ENCODE measurements at regions not wholly inside any gene's neighbourhood (a gene's known extent, or its start where the extent isn't known, plus 50 kb on each side); places are given as distances from the start of the nearest gene placed in this dataset.

DNA sequence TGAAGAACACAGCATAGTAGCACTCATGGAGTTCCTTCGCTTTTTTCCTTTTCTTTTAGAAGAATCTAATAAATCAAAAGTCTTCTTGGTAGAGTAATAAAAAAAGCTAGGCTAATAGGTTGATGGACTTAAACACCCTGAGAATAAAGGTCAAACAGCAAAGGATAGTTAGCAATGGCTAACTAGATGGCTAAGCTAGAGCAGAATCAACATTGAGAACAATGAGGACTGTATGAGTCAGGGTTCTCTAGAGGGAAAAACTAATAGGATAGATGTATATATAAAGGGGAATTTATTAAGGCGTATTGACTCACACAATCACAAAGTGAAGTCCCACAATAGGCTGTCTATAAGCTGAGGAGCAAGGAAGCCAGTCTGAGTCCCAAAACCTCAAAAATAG, 550.9 kb downstream of the GLUD2 start:
- H3K27ac ChIP-seq, result no peak overlapping the region
- no peak overlapping the region for H3K4me3 ChIP-seq
- H3K9me3 ChIP-seq (ENCODE audit: low read depth), result no peaks in the 10 kb centered on the region
- no peaks in the 10 kb centered on the region for H3K36me3 ChIP-seq
- TF ChIP-seq, protein P1, sequence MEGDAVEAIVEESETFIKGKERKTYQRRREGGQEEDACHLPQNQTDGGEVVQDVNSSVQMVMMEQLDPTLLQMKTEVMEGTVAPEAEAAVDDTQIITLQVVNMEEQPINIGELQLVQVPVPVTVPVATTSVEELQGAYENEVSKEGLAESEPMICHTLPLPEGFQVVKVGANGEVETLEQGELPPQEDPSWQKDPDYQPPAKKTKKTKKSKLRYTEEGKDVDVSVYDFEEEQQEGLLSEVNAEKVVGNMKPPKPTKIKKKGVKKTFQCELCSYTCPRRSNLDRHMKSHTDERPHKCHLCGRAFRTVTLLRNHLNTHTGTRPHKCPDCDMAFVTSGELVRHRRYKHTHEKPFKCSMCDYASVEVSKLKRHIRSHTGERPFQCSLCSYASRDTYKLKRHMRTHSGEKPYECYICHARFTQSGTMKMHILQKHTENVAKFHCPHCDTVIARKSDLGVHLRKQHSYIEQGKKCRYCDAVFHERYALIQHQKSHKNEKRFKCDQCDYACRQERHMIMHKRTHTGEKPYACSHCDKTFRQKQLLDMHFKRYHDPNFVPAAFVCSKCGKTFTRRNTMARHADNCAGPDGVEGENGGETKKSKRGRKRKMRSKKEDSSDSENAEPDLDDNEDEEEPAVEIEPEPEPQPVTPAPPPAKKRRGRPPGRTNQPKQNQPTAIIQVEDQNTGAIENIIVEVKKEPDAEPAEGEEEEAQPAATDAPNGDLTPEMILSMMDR (IDR thresholded peaks at IDR 0.05; ENCODE audit: low read depth, low read length), result no peak
- DNase-seq (ENCODE audit: low read depth in 1 of 2, low spot score in 1 of 2), result no peak
- H3K27me3 ChIP-seq, result no peaks in the 10 kb centered on the region
- no peaks in the 10 kb centered on the region for H3K4me1 ChIP-seq (ENCODE audit: low read depth)

DNA sequence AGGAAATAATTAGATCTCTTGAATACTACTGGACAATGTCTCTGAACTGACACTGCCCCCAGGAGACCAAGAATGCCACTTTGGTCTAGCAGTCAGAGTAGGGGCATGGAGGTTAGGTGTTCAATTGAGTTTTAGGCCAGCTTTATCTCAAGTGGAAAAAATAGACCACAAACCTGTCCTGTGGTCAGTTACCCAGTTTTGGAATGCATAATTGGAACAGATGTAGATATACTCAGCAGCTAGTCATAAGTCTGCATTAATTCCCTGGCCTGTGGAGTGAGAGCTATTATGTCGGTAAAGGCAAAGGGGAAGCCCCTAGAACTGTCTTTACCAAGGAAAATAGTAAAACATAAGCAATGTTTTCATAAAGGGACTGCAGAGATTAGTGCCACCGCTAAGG, 587.7 kb downstream of the GLUD2 start:
- H3K27ac ChIP-seq, result no peak overlapping the region

DNA sequence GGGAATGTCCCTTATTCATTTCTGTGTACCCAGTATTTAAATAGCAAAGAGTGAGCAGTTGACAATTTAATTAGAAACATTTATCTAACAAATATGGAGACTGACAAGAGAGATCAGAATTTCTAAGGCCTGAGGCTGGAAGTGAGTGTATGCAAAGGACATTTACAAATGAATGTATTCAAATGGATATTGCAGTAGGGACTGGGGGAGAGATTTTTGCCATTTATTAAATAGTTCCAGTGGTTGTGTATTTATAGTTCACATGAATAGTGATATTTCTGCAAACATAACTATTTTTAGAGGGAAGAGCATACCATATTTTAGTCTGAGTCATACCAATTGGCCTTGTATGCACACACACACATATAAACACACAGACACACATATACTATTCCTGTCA, 592.4 kb downstream of the GLUD2 start:
- no peak overlapping the region for H3K4me3 ChIP-seq
- no peak for DNase-seq (ENCODE audit: low read depth in 1 of 2, low spot score in 1 of 2)
- no peak overlapping the region for H3K27ac ChIP-seq
- TF ChIP-seq, protein P1 (IDR thresholded peaks at IDR 0.05; ENCODE audit: low read depth, low read length), result no peak
- H3K36me3 ChIP-seq, result no peaks in the 10 kb centered on the region
- H3K27me3 ChIP-seq, result no peaks in the 10 kb centered on the region
- no peaks in the 10 kb centered on the region for H3K9me3 ChIP-seq (ENCODE audit: low read depth)
- H3K4me1 ChIP-seq (ENCODE audit: low read depth), result no peaks in the 10 kb centered on the region

More for the DNA sequence above, 587.7 kb downstream of the GLUD2 start:
- no peak for DNase-seq (ENCODE audit: low read depth in 1 of 2, low spot score in 1 of 2)
- Histone ChIP-seq H3K4me1 (ENCODE audit: low read depth) (no peaks in the 10 kb centered on the region), H3K4me3 (no peak overlapping the region), H3K27me3 (no peaks in the 10 kb centered on the region), H3K36me3 (no peaks in the 10 kb centered on the region), H3K9me3 (ENCODE audit: low read depth) (no peaks in the 10 kb centered on the region)
- TF ChIP-seq, protein P1 (IDR thresholded peaks at IDR 0.05; ENCODE audit: low read depth, low read length), result no peak

- DNase-seq (ENCODE audit: low read depth in 1 of 2, low spot score in 1 of 2), result peak in 1 of 2 donors; percentile 18
- no peak overlapping the region for H3K27ac ChIP-seq
Measured at GRCh38 chrX:121641560-121641959, 594.1 kb downstream of the GLUD2 start.

DNA sequence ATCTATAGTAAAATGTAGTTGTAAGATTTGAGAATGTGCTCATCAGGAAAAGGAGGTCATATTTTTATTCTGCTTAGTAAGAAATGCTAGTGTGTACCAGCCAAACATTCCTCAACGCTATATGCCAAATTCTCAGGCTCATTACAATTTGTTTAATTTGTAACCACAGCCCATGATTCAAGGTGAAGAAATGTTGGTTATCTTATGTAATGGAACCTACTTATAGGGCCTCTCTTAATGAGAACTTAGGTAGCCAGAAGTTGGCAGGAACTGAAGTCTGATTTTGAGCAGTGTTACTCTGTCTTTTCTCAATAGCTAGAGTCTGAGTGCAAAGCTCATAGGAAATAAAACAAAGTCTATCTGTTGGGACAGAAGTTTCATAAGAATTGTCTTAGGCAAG, 595.0 kb downstream of the GLUD2 start:
- Histone ChIP-seq H3K36me3 (no peaks in the 10 kb centered on the region), H3K27me3 (no peaks in the 10 kb centered on the region), H3K27ac (no peak overlapping the region), H3K4me3 (no peak overlapping the region), H3K4me1 (ENCODE audit: low read depth) (no peaks in the 10 kb centered on the region), H3K9me3 (ENCODE audit: low read depth) (no peaks in the 10 kb centered on the region)
- DNase-seq (ENCODE audit: low read depth in 1 of 2, low spot score in 1 of 2), result peak in 1 of 2 donors; percentile 25
- TF ChIP-seq, protein P1 (IDR thresholded peaks at IDR 0.05; ENCODE audit: low read depth, low read length), result no peak

More at GRCh38 chrX:121641560-121641959, 594.1 kb downstream of the GLUD2 start:
- Histone ChIP-seq H3K4me1 (ENCODE audit: low read depth) (no peaks in the 10 kb centered on the region), H3K36me3 (no peaks in the 10 kb centered on the region), H3K9me3 (ENCODE audit: low read depth) (no peaks in the 10 kb centered on the region), H3K4me3 (no peak overlapping the region), H3K27me3 (no peaks in the 10 kb centered on the region)
- TF ChIP-seq, protein P1 (IDR thresholded peaks at IDR 0.05; ENCODE audit: low read depth, low read length), result no peak

- no peak overlapping the region for H3K27ac ChIP-seq
- DNase-seq (ENCODE audit: low read depth in 1 of 2, low spot score in 1 of 2), result no peak
- TF ChIP-seq, protein P1 (IDR thresholded peaks at IDR 0.05; ENCODE audit: low read depth, low read length), result no peak
- H3K9me3 ChIP-seq (ENCODE audit: low read depth), result no peaks in the 10 kb centered on the region
- H3K36me3 ChIP-seq, result no peaks in the 10 kb centered on the region
- no peaks in the 10 kb centered on the region for H3K27me3 ChIP-seq
- H3K4me1 ChIP-seq (ENCODE audit: low read depth), result no peaks in the 10 kb centered on the region
- H3K4me3 ChIP-seq, result no peak overlapping the region
Measured at GRCh38 chrX:121649417-121649816, 602.0 kb downstream of the GLUD2 start.

Data from cardiac muscle cell (in vitro differentiated cells and primary cell).